T-cell (primary cell): ENCODE measurements at regions not wholly inside any gene's neighbourhood (a gene's known extent, or its start where the extent isn't known, plus 50 kb on each side); places are given as distances from the start of the nearest gene placed in this dataset.

ENCODE experiments used
- ATAC-seq, 4 experiments: fragments of 200-7000 bp in 3 of 4; fragments of 150-1000 bp in 1 of 4; cut with Tn5 transposase; replicated peaks in 1 of 4; 1 replicate in 3 of 4; 2 replicates in 1 of 4; pipeline ENCODE4 v1.10.0; 2021; ENCODE audit warnings: moderate library complexity in 3 of 4, mild to moderate bottlenecking in 2 of 4, moderate number of reproducible peaks in 1 of 4
- CTCF ChIA-PET, 2 donors: fragments of 300-600 bp; sonication (Branson Sonifier 250); formaldehyde crosslinking; loops; one replicate each; lab custom pipeline; 2022; ENCODE audit warnings: antibody characterized with exemption in 2 of 2; lab: Charles Lee
- POLR2A ChIA-PET, 2 donors: fragments of 300-600 bp; sonication (Branson Sonifier 250); formaldehyde crosslinking; loops; one replicate each; lab custom pipeline; 2022; ENCODE audit warnings: antibody characterized with exemption in 2 of 2; lab: Charles Lee
- DNase-seq, 35 experiments: peaks; one replicate each; pipeline versions ENCODE4 v3.0.0 to v3.0.0-alpha.2; 2013 to 2023
- H3K27ac ChIP-seq: one replicate; pipeline ENCODE4 v1.5.1; 2013; ENCODE audit warnings: low read length
- H3K27me3 ChIP-seq, 2 experiments: replicated peaks in 1 of 2; 1 replicate in 1 of 2; 2 replicates in 1 of 2; pipeline versions ENCODE4 v1.6.1 to v1.7.0; 2013; ENCODE audit warnings: low read length in 1 of 2, mixed read lengths in 1 of 2; ENCODE audit not compliant: control insufficient read depth in 2 of 2, insufficient read depth in 2 of 2; ENCODE audit errors: extremely low read depth in 1 of 2
- H3K36me3 ChIP-seq, 2 donors: 1 replicate in 1 of 2; 2 replicates in 1 of 2; pipeline versions ENCODE4 v1.6.1 to v1.7.0; 2013; ENCODE audit warnings: low read length in 1 of 2; ENCODE audit not compliant: control insufficient read depth in 2 of 2, insufficient read depth in 1 of 2; ENCODE audit errors: extremely low read depth in 1 of 2
- H3K4me1 ChIP-seq, 2 experiments: 1 replicate in 1 of 2; 2 replicates in 1 of 2; pipeline versions ENCODE4 v1.6.1 to v1.7.0; 2013; ENCODE audit warnings: low read length in 2 of 2, mixed read lengths in 1 of 2; ENCODE audit not compliant: insufficient read depth in 2 of 2, control insufficient read depth in 1 of 2; ENCODE audit errors: extremely low read depth in 1 of 2
- H3K4me3 ChIP-seq, 2 donors: 1 replicate in 1 of 2; 2 replicates in 1 of 2; pipeline versions ENCODE4 v1.5.1 to v1.7.0; 2013; ENCODE audit warnings: mild to moderate bottlenecking in 2 of 2, low read length in 1 of 2, moderate library complexity in 1 of 2; ENCODE audit not compliant: control insufficient read depth in 1 of 2; ENCODE audit errors: extremely low read depth in 1 of 2
- H3K9me3 ChIP-seq: 2 replicates; pipeline ENCODE4 v1.7.0; 2013
- H3K27ac Mint-ChIP-seq, 2 donors: one replicate each; pipeline ENCODE4 v1.8.0; 2020 to 2021; ENCODE audit warnings: mild to moderate bottlenecking in 2 of 2, mixed read lengths in 2 of 2
- H3K27me3 Mint-ChIP-seq, 2 donors: one replicate each; pipeline ENCODE4 v1.8.0; 2021 to 2022; ENCODE audit warnings: mixed read lengths in 2 of 2
- H3K36me3 Mint-ChIP-seq: one replicate; pipeline ENCODE4 v1.8.0; 2021; ENCODE audit warnings: mixed read lengths
- H3K4me1 Mint-ChIP-seq, 3 donors: one replicate each; pipeline ENCODE4 v1.8.0; 2020 to 2022; ENCODE audit warnings: mixed read lengths in 3 of 3, mild to moderate bottlenecking in 1 of 3
- H3K4me3 Mint-ChIP-seq, 3 donors: one replicate each; pipeline ENCODE4 v1.8.0; 2020 to 2022; ENCODE audit warnings: mild to moderate bottlenecking in 3 of 3, mixed read lengths in 3 of 3, moderate library complexity in 3 of 3
- H3K9me3 Mint-ChIP-seq, 3 donors: one replicate each; pipeline ENCODE4 v1.8.0; 2020 to 2022; ENCODE audit warnings: mixed read lengths in 3 of 3
- WGBS: methylation state at CpG from one replicate; pipeline ENCODE4 v1.1.5; 2013; ENCODE audit warnings: missing lambda C conversion rate; ENCODE audit not compliant: insufficient coverage; 5-methylcytosine and 5-hydroxymethylcytosine counted together

GRCh38 chr11:128311742-128312719 lies 275.3 kb downstream of the ETS1 start:
- Histone ChIP-seq H3K9me3 (no peaks in the 10 kb centered on the region), H3K27ac (peak overlapping the region; percentile 40), H3K36me3 (no peaks in the 10 kb centered on the region), H3K4me1 (peaks cover 36 to 60% of the 10 kb centered on the region in 2 experiments), H3K27me3 (no peaks in the 10 kb centered on the region), H3K4me3 (no peak overlapping the region)
- H3K36me3 Mint-ChIP-seq: peaks cover 27% of the 10 kb centered on the region
- H3K27ac Mint-ChIP-seq: peak overlapping the region; percentile 98
- ATAC-seq (peak; percentile 69 to 96 (median 72)), DNase-seq (peak in 2 of 35 experiments; percentile 23 to 64)
- ChIA-PET POLR2A (interaction anchor here in 1 of 2 donors (0.7 kb wide), 1 partner anchor 93 kb away, joined by 3 read pairs; no protein-coding TSS in a partner anchor), CTCF (no interaction called here)
- peaks cover 15 to 22% (median 18%) of the 10 kb centered on the region in 3 donors for H3K9me3 Mint-ChIP-seq
- H3K4me1 Mint-ChIP-seq: peaks cover 77 to 85% (median 78%) of the 10 kb centered on the region in 3 donors
- 28% methylated on average over 2 of the region's 3 CpGs for WGBS
- peak overlapping the region in 2 of 3 donors; percentile 11 to 68 for H3K4me3 Mint-ChIP-seq
- H3K27me3 Mint-ChIP-seq: no peaks in the 10 kb centered on the region

GRCh38 chr11:128310676-128311445 lies 276.5 kb downstream of the ETS1 start:
- CTCF ChIA-PET: interaction anchor here in 1 of 2 donors (0.5 kb wide), 1 partner anchor 8 kb away, joined by 7 read pairs; no protein-coding TSS in a partner anchor

GRCh38 chr11:128310005-128310404 lies 277.4 kb downstream of the ETS1 start:
- no peaks in the 10 kb centered on the region for H3K27me3 ChIP-seq
- no peak for DNase-seq
- H3K27ac Mint-ChIP-seq: peak overlapping the region; percentile 98
- peak overlapping the region; percentile 14 for H3K27ac ChIP-seq
- peaks cover 54 to 68% of the 10 kb centered on the region in 2 experiments for H3K4me1 ChIP-seq
- H3K4me3 Mint-ChIP-seq: peak overlapping the region in 1 of 3 donors; percentile 68
- H3K9me3 ChIP-seq: no peaks in the 10 kb centered on the region
- H3K36me3 ChIP-seq: no peaks in the 10 kb centered on the region
- ChIA-PET CTCF (no interaction called here), POLR2A (interaction anchor here in 1 of 2 donors (0.6 kb wide), 1 partner anchor 171 kb away, joined by 6 read pairs; no protein-coding TSS in a partner anchor)
- WGBS: 80% methylated on average over 3 of the region's 3 CpGs
- H3K27me3 Mint-ChIP-seq: no peaks in the 10 kb centered on the region
- H3K36me3 Mint-ChIP-seq: peaks cover 18% of the 10 kb centered on the region
- no peak for ATAC-seq
- H3K4me3 ChIP-seq: peak overlapping the region in 1 of 2 donors; percentile 11
- peaks cover 85 to 90% (median 89%) of the 10 kb centered on the region in 3 donors for H3K4me1 Mint-ChIP-seq
- H3K9me3 Mint-ChIP-seq: peaks cover 7 to 11% (median 8%) of the 10 kb centered on the region in 3 donors

More at GRCh38 chr11:128310676-128311445, 276.5 kb downstream of the ETS1 start:
- no peaks in the 10 kb centered on the region for H3K27me3 Mint-ChIP-seq
- no peaks in the 10 kb centered on the region for H3K36me3 ChIP-seq
- peaks cover 45 to 63% of the 10 kb centered on the region in 2 experiments for H3K4me1 ChIP-seq
- no peak for DNase-seq
- no peaks in the 10 kb centered on the region for H3K9me3 ChIP-seq
- POLR2A ChIA-PET: no interaction called here
- 100% methylated on average over 1 of the region's 7 CpGs for WGBS
- H3K27ac ChIP-seq: peak overlapping the region; percentile 40
- peaks cover 26% of the 10 kb centered on the region for H3K36me3 Mint-ChIP-seq
- H3K4me3 Mint-ChIP-seq: peak overlapping the region in 1 of 3 donors; percentile 68
- peaks cover 81 to 86% (median 81%) of the 10 kb centered on the region in 3 donors for H3K4me1 Mint-ChIP-seq
- no peak overlapping the region for H3K4me3 ChIP-seq
- no peaks in the 10 kb centered on the region for H3K27me3 ChIP-seq
- H3K9me3 Mint-ChIP-seq: peaks cover 12 to 18% (median 15%) of the 10 kb centered on the region in 3 donors
- peak overlapping the region; percentile 98 for H3K27ac Mint-ChIP-seq
- peak; percentile 23 to 58 (median 41) for ATAC-seq

- Histone ChIP-seq H3K27ac (peak overlapping the region; percentile 11), H3K9me3 (no peaks in the 10 kb centered on the region), H3K27me3 (no peaks in the 10 kb centered on the region), H3K36me3 (no peaks in the 10 kb centered on the region), H3K4me3 (no peak overlapping the region), H3K4me1 (peaks cover 58 to 77% of the 10 kb centered on the region in 2 experiments)
- Mint-ChIP-seq H3K36me3 (peaks cover 6% of the 10 kb centered on the region), H3K9me3 (peaks cover 0 to 4% (median 2%) of the 10 kb centered on the region in 3 donors), H3K27me3 (no peaks in the 10 kb centered on the region), H3K4me1 (peaks cover 93 to 95% (median 95%) of the 10 kb centered on the region in 3 donors), H3K4me3 (peak overlapping the region in 1 of 3 donors; percentile 68), H3K27ac (peak overlapping the region; percentile 98)
- no CpG with 5 or more reads among the region's 3 CpGs for WGBS
- ChIA-PET POLR2A (interaction anchor here in 1 of 2 donors (1.4 kb wide), 1 partner anchor 15 kb away, joined by 5 read pairs; no protein-coding TSS in a partner anchor), CTCF (interaction anchor here (0.6 to 1.6 kb wide), 3 partner anchors 10 to 163 kb away, joined by 3 read pairs; no protein-coding TSS in a partner anchor)
- no peak for DNase-seq
- no peak for ATAC-seq
These were observed 278.6 kb downstream of the ETS1 start for GRCh38 chr11:128308794-128309193.

- H3K9me3 Mint-ChIP-seq: no peaks in the 10 kb centered on the region
- H3K36me3 ChIP-seq: no peaks in the 10 kb centered on the region
- no peak for ATAC-seq
- H3K27me3 Mint-ChIP-seq: no peaks in the 10 kb centered on the region
- H3K4me3 Mint-ChIP-seq: peak overlapping the region in 2 of 3 donors; percentile 35 to 83
- H3K27me3 ChIP-seq: no peaks in the 10 kb centered on the region
- peak in 2 of 35 experiments; percentile 5 to 55 for DNase-seq
- no peaks in the 10 kb centered on the region for H3K36me3 Mint-ChIP-seq
- peaks cover 90 to 97% (median 95%) of the 10 kb centered on the region in 3 donors for H3K4me1 Mint-ChIP-seq
- H3K4me3 ChIP-seq: no peak overlapping the region
- H3K27ac Mint-ChIP-seq: peak overlapping the region; percentile 98
- no CpG with 5 or more reads among the region's 1 CpG for WGBS
- no peaks in the 10 kb centered on the region for H3K9me3 ChIP-seq
- ChIA-PET POLR2A (interaction anchor here (0.7 to 1.8 kb wide), 8 partner anchors 13 to 314 kb away, joined by 3 to 14 read pairs (median 4); no protein-coding TSS in a partner anchor), CTCF (interaction anchor here (0.8 to 1.9 kb wide), 7 partner anchors 12 to 166 kb away, joined by 3 to 15 read pairs (median 6); no protein-coding TSS in a partner anchor)
- peak overlapping the region; percentile 99 for H3K27ac ChIP-seq
- H3K4me1 ChIP-seq: peaks cover 60 to 79% of the 10 kb centered on the region in 2 experiments
These were observed 281.8 kb downstream of the ETS1 start for GRCh38 chr11:128305588-128305987.
